ENCODE measurements at regions not wholly inside any gene's neighbourhood (a gene's known extent, or its start where the extent isn't known, plus 50 kb on each side); places are given as distances from the start of the nearest gene placed in this dataset.

GRCh38 chr3:59273976-59274375 lies 224.2 kb upstream of the CFAP20DC start:
- H3K4me3 ChIP-seq (ENCODE audit: low read depth, low read length), result no peak overlapping the region
- TF ChIP-seq, protein P1, sequence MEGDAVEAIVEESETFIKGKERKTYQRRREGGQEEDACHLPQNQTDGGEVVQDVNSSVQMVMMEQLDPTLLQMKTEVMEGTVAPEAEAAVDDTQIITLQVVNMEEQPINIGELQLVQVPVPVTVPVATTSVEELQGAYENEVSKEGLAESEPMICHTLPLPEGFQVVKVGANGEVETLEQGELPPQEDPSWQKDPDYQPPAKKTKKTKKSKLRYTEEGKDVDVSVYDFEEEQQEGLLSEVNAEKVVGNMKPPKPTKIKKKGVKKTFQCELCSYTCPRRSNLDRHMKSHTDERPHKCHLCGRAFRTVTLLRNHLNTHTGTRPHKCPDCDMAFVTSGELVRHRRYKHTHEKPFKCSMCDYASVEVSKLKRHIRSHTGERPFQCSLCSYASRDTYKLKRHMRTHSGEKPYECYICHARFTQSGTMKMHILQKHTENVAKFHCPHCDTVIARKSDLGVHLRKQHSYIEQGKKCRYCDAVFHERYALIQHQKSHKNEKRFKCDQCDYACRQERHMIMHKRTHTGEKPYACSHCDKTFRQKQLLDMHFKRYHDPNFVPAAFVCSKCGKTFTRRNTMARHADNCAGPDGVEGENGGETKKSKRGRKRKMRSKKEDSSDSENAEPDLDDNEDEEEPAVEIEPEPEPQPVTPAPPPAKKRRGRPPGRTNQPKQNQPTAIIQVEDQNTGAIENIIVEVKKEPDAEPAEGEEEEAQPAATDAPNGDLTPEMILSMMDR (IDR thresholded peaks at IDR 0.05; ENCODE audit: low read depth, low read length), result no peak

DNA sequence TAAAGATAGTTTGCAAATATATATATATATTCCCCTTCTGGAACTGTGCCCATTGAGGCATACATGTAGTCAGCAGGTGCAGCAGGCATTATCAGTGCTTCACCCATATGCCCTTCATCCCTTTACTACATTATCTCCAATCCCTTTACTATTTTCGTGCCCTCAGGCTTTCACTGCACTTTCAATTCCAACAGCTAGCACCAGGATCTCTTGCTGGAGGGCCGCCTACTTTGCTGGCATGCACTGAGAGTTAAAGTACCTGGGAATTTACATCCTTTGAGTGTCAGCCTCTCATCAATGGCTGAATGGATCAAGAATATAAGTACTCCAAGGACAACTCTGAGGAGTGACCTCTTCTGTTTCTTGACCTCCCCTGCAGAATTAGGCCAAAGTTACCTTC lies 222.1 kb upstream of the CFAP20DC start:
- H3K4me3 ChIP-seq (ENCODE audit: low read depth, low read length), result no peak overlapping the region
- TF ChIP-seq, protein P1 (IDR thresholded peaks at IDR 0.05; ENCODE audit: low read depth, low read length), result no peak

DNA sequence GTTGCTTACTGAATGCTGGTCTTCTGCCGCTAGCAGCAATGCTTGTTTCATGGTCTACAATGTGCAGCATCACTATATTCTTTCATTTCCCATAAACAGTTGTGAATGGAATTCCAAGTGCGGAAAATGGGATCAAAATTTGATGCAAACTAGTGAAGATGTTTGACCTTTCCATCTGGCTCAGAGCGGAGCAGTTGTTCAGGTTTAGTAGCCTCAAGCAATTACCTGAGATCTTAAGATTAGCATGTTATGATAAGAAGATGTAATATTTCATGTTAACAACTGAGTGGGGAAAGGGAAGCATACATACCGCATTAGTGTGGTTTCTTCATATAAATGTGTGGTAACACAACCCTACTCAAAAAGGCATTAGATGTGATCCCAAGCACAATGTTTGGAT lies 221.1 kb upstream of the CFAP20DC start:
- TF ChIP-seq, protein P1 (IDR thresholded peaks at IDR 0.05; ENCODE audit: low read depth, low read length), result no peak

DNA sequence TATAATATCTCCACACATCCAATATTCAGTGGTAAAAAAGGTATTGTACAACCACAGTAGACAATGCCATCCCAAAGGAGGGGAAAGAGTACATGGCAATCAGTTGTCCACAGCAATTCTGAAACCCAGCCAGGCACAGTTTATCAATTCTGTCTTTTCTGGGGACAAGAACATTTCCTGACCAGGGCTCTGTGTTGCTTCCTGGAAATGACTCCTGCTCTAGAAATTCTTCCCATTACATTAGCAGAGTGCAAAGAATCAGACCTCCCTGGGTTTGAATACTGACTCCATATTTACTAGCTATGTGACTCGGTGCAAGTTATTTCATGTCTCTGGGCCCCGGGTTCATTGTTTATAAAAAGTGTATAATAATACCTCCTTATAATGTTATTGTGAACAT lies 220.4 kb upstream of the CFAP20DC start:
- TF ChIP-seq, protein P1 (IDR thresholded peaks at IDR 0.05; ENCODE audit: low read depth, low read length), result no peak
- no peak overlapping the region for H3K4me3 ChIP-seq (ENCODE audit: low read depth, low read length)

More for the DNA sequence above, 221.1 kb upstream of the CFAP20DC start:
- H3K4me3 ChIP-seq (ENCODE audit: low read depth, low read length), result no peak overlapping the region

GRCh38 chr3:59268170-59268569 lies 218.3 kb upstream of the CFAP20DC start:
- H3K4me3 ChIP-seq (ENCODE audit: low read depth, low read length), result no peak overlapping the region
- TF ChIP-seq, protein P1 (IDR thresholded peaks at IDR 0.05; ENCODE audit: low read depth, low read length), result no peak

DNA sequence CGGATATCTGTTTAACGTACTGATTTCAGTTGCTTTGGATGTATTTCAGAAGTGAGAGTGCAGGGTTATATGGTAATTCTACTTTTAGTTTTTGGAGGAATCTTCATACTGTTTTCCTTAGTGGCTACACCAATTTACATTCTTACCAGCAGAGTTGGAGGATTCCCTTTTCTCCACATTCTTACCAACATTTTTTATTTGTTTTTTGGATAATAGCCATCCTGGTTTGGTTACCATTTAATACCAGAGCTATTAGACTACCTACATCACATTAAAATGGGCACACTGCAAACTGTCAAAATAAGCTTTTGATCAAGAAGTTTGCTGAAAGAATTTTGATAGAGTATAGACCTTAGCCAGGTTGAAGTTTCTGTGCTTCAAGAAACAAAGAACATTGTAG lies 217.2 kb upstream of the CFAP20DC start:
- H3K4me3 ChIP-seq (ENCODE audit: low read depth, low read length), result no peak overlapping the region
- TF ChIP-seq, protein P1 (IDR thresholded peaks at IDR 0.05; ENCODE audit: low read depth, low read length), result no peak

- no peak overlapping the region for H3K4me3 ChIP-seq (ENCODE audit: low read depth, low read length)
Measured at GRCh38 chr3:59266551-59266950, 216.7 kb upstream of the CFAP20DC start.

More at GRCh38 chr3:59266551-59266950, 216.7 kb upstream of the CFAP20DC start:
- TF ChIP-seq, protein P1 (IDR thresholded peaks at IDR 0.05; ENCODE audit: low read depth, low read length), result no peak

Data from WI38 (cell line).